Lower lobe of right lung (tissue), 2 donors: ENCODE measurements at regions not wholly inside any gene's neighbourhood (a gene's known extent, or its start where the extent isn't known, plus 50 kb on each side); places are given as distances from the start of the nearest gene placed in this dataset.

Source experiments
- ATAC-seq, 2 donors: fragments of 200-7000 bp; cut with Tn5 transposase; one replicate each; pipeline ENCODE4 v1.9.1; 2020 to 2022; ENCODE audit warnings: mild to moderate bottlenecking in 2 of 2, moderate library complexity in 2 of 2
- DNase-seq: peaks from one replicate; pipeline ENCODE4 v3.0.0-alpha.2; 2020
- H3K27ac ChIP-seq: fragments of 200-600 bp; one replicate; pipeline ENCODE4 v1.8.0; 2022
- H3K27me3 ChIP-seq: fragments of 200-600 bp; one replicate; pipeline ENCODE4 v1.8.0; 2022; ENCODE audit warnings: low read depth
- H3K36me3 ChIP-seq: fragments of 200-600 bp; one replicate; pipeline ENCODE4 v1.8.0; 2022; ENCODE audit warnings: mild to moderate bottlenecking
- H3K4me1 ChIP-seq: fragments of 200-600 bp; one replicate; pipeline ENCODE4 v1.8.0; 2022
- H3K4me3 ChIP-seq: fragments of 200-600 bp; one replicate; pipeline ENCODE4 v1.8.0; 2022; ENCODE audit warnings: mild to moderate bottlenecking
- H3K9me3 ChIP-seq: fragments of 200-600 bp; one replicate; pipeline ENCODE4 v1.8.0; 2022
- CTCF ChIP-seq: fragments of 200-600 bp; IDR thresholded peaks from one replicate; pipeline ENCODE4 v1.8.0; 2022; ENCODE audit warnings: antibody characterized with exemption, mild to moderate bottlenecking
- intact Hi-C: fragments of 100-400 bp; cut with DNase I; formaldehyde crosslinking; loops from one replicate; pipeline ENCODE4 v1.11.0; 2022
- donor health status: DM: no; HTN: yes; CAD: no; lungs with severe emphysema.

- intact Hi-C loops, result no loop called here
- no peaks in the 10 kb centered on the region for H3K36me3 ChIP-seq
- peaks cover 8% of the 10 kb centered on the region for H3K9me3 ChIP-seq
- no peaks in the 10 kb centered on the region for H3K27me3 ChIP-seq
- no peak for ATAC-seq
- DNase-seq, result no peak
- TF ChIP-seq CTCF, result no peak
- no peak overlapping the region for H3K4me3 ChIP-seq
- no peaks in the 10 kb centered on the region for H3K4me1 ChIP-seq
- no peak overlapping the region for H3K27ac ChIP-seq
These were observed 297.0 kb upstream of the TAS2R1 start for GRCh38 chr5:9927106-9927505.

GRCh38 chr5:9924614-9925013 lies 294.5 kb upstream of the TAS2R1 start:
- DNase-seq (no peak), ATAC-seq (peak; percentile 51 to 84)
- intact Hi-C loops, result no loop called here

GRCh38 chr5:9922719-9923118 lies 292.6 kb upstream of the TAS2R1 start:
- Histone ChIP-seq H3K27me3 (no peaks in the 10 kb centered on the region), H3K36me3 (no peaks in the 10 kb centered on the region), H3K27ac (no peak overlapping the region), H3K4me3 (no peak overlapping the region), H3K4me1 (no peaks in the 10 kb centered on the region), H3K9me3 (peaks cover 8% of the 10 kb centered on the region)
- no peak for ATAC-seq
- peak; percentile 24 for TF ChIP-seq CTCF
- intact Hi-C loops, result no loop called here
- no peak for DNase-seq

More at GRCh38 chr5:9924614-9925013, 294.5 kb upstream of the TAS2R1 start:
- Histone ChIP-seq H3K9me3 (peaks cover 8% of the 10 kb centered on the region), H3K27ac (no peak overlapping the region), H3K27me3 (no peaks in the 10 kb centered on the region), H3K4me3 (no peak overlapping the region), H3K4me1 (no peaks in the 10 kb centered on the region), H3K36me3 (no peaks in the 10 kb centered on the region)
- TF ChIP-seq CTCF, result no peak

GRCh38 chr5:9920697-9921096 lies 290.5 kb upstream of the TAS2R1 start:
- intact Hi-C loops, result no loop called here
- H3K27me3 ChIP-seq, result no peaks in the 10 kb centered on the region
- ATAC-seq, result no peak
- no peaks in the 10 kb centered on the region for H3K36me3 ChIP-seq
- no peak overlapping the region for H3K27ac ChIP-seq
- H3K4me1 ChIP-seq, result no peaks in the 10 kb centered on the region
- H3K9me3 ChIP-seq, result peaks cover 8% of the 10 kb centered on the region
- TF ChIP-seq CTCF, result no peak
- H3K4me3 ChIP-seq, result no peak overlapping the region
- DNase-seq, result no peak

- intact Hi-C loops, result no loop called here
- TF ChIP-seq CTCF, result no peak
- Histone ChIP-seq H3K9me3 (peaks cover 8% of the 10 kb centered on the region), H3K27me3 (no peaks in the 10 kb centered on the region), H3K36me3 (no peaks in the 10 kb centered on the region), H3K4me3 (no peak overlapping the region), H3K4me1 (no peaks in the 10 kb centered on the region), H3K27ac (no peak overlapping the region)
- DNase-seq, result no peak
- no peak for ATAC-seq
These were observed 289.3 kb upstream of the TAS2R1 start for GRCh38 chr5:9919306-9920030.
